Neural progenitor cell (in vitro differentiated cells): ENCODE measurements at regions not wholly inside any gene's neighbourhood (a gene's known extent, or its start where the extent isn't known, plus 50 kb on each side); places are given as distances from the start of the nearest gene placed in this dataset.

ENCODE experiments used
- DNase-seq: peaks from one replicate; pipeline ENCODE4 v3.0.0-alpha.2; 2016; ENCODE audit warnings: low spot score
- H2AFZ ChIP-seq: fragments of 200-600 bp; sonication (generic); replicated peaks from 2 replicates; pipeline ENCODE4 v1.6.1; 2016; ENCODE audit warnings: antibody characterized with exemption
- H3F3A ChIP-seq: fragments of 200-600 bp; sonication (generic); 2 replicates; pipeline ENCODE4 v1.6.1; 2016; ENCODE audit warnings: antibody characterized with exemption, low read depth
- H3K27ac ChIP-seq: fragments of 200-600 bp; sonication (generic); 2 replicates; pipeline ENCODE4 v1.5.1; 2016; ENCODE audit warnings: mild to moderate bottlenecking
- H3K27me3 ChIP-seq: fragments of 200-600 bp; sonication (generic); 2 replicates; pipeline ENCODE4 v1.6.1; 2016; ENCODE audit warnings: mild to moderate bottlenecking, moderate library complexity
- H3K36me3 ChIP-seq: fragments of 200-600 bp; sonication (generic); 2 replicates; pipeline ENCODE4 v1.5.1; 2016
- H3K4me1 ChIP-seq: fragments of 200-600 bp; sonication (generic); 2 replicates; pipeline ENCODE4 v1.6.1; 2016; ENCODE audit warnings: mixed run types
- H3K4me2 ChIP-seq: fragments of 200-600 bp; sonication (generic); 2 replicates; pipeline ENCODE4 v1.6.1; 2016
- H3K4me3 ChIP-seq: fragments of 200-600 bp; sonication (generic); 2 replicates; pipeline ENCODE4 v1.5.1; 2016
- H3K79me2 ChIP-seq: fragments of 200-600 bp; sonication (generic); 2 replicates; pipeline ENCODE4 v1.6.1; 2016; ENCODE audit warnings: low read depth
- H3K9ac ChIP-seq: fragments of 200-600 bp; sonication (generic); 2 replicates; pipeline ENCODE4 v1.6.1; 2016
- H3K9me3 ChIP-seq: fragments of 200-600 bp; sonication (generic); 2 replicates; pipeline ENCODE4 v1.5.1; 2016; ENCODE audit warnings: low read depth
- H4K20me1 ChIP-seq: fragments of 200-600 bp; sonication (generic); 2 replicates; pipeline ENCODE4 v1.6.1; 2016; ENCODE audit warnings: low read depth
- H3K27ac Mint-ChIP-seq: 3 replicates; pipeline ENCODE4 v1.8.0; 2021; ENCODE audit warnings: mixed read lengths
- H3K27me3 Mint-ChIP-seq: 2 replicates; pipeline ENCODE4 v1.8.0; 2022; ENCODE audit warnings: low read depth, mild to moderate bottlenecking, inconsistent platforms, moderate library complexity, mixed read lengths; ENCODE audit not compliant: insufficient read depth
- H3K36me3 Mint-ChIP-seq: 3 replicates; pipeline ENCODE4 v1.8.0; 2021; ENCODE audit warnings: mixed read lengths
- H3K4me1 Mint-ChIP-seq: 3 replicates; pipeline ENCODE4 v1.8.0; 2021; ENCODE audit warnings: mixed read lengths
- H3K4me3 Mint-ChIP-seq: 3 replicates; pipeline ENCODE4 v1.8.0; 2021; ENCODE audit warnings: mild to moderate bottlenecking, moderate library complexity, mixed read lengths
- H3K9me3 Mint-ChIP-seq: 3 replicates; pipeline ENCODE4 v1.8.0; 2020; ENCODE audit warnings: mixed read lengths
- EZH2 ChIP-seq: fragments of 200-600 bp; sonication (generic); IDR thresholded peaks from 2 replicates; pipeline ENCODE4 v1.6.1; 2017; ENCODE audit warnings: antibody characterized with exemption, mild to moderate bottlenecking, moderate library complexity
- EZH2phosphoT487 ChIP-seq: fragments of 200-600 bp; sonication (generic); IDR thresholded peaks from 2 replicates; pipeline ENCODE4 v1.6.1; 2017; ENCODE audit warnings: antibody characterized with exemption
- TF ChIP-seq, protein P1 (sequence below): fragments of 200-600 bp; sonication (generic); IDR thresholded peaks from 2 replicates; pipeline ENCODE4 v1.5.1; 2017; ENCODE audit warnings: antibody characterized with exemption, mild to moderate bottlenecking

DNA sequence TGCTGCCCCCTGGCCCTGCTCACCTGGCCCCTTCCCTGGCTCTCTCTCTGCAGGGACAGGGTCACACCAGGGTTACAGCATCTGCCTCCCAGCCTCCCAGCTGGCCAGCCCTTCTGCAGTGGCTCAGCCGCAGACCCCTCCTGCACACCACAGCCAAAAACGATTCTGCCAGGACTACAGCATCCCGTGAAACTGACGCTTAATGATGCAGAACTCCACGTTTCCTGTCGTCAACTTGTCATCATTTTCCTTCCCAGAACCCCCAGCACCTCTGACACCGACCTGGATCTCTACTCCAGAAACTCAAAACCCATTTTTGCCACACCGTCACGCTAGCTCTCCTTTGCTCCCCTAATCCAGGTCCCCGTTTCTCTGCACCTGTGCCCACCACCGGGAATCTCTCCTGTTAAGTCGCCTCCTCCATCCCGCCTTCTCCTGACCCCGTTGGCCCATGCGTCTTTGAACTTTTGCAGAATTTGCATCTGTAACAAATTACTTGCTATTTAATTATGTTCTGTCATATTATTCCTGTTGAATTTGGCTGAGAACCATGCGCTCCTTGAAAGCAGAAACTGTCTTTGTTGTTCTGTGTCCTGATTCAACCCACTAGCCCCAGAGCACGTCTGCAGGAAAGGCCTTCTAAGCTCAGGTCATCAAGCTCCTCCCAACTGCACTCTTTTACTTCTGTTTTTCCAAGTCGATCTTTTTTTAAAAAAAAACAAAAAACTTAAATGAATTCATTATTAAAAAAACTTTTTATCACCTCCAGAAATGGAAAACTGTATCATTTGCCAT is 173.2 kb upstream of the COPS8 start:
- Histone ChIP-seq H3K9ac (no peak overlapping the region), H4K20me1 (no peaks in the 10 kb centered on the region), H3K9me3 (no peaks in the 10 kb centered on the region), H2AFZ (no peak overlapping the region), H3K4me1 (no peaks in the 10 kb centered on the region), H3K27me3 (no peaks in the 10 kb centered on the region), H3F3A (no peaks in the 10 kb centered on the region), H3K4me2 (no peak overlapping the region), H3K79me2 (no peaks in the 10 kb centered on the region), H3K27ac (no peak overlapping the region), H3K4me3 (no peak overlapping the region), H3K36me3 (no peaks in the 10 kb centered on the region)
- no peak overlapping the region for H3K27ac Mint-ChIP-seq
- TF ChIP-seq, protein P1, sequence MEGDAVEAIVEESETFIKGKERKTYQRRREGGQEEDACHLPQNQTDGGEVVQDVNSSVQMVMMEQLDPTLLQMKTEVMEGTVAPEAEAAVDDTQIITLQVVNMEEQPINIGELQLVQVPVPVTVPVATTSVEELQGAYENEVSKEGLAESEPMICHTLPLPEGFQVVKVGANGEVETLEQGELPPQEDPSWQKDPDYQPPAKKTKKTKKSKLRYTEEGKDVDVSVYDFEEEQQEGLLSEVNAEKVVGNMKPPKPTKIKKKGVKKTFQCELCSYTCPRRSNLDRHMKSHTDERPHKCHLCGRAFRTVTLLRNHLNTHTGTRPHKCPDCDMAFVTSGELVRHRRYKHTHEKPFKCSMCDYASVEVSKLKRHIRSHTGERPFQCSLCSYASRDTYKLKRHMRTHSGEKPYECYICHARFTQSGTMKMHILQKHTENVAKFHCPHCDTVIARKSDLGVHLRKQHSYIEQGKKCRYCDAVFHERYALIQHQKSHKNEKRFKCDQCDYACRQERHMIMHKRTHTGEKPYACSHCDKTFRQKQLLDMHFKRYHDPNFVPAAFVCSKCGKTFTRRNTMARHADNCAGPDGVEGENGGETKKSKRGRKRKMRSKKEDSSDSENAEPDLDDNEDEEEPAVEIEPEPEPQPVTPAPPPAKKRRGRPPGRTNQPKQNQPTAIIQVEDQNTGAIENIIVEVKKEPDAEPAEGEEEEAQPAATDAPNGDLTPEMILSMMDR: no peak
- TF ChIP-seq EZH2 (no peak), EZH2phosphoT487 (no peak)
- H3K27me3 Mint-ChIP-seq: peaks cover 12% of the 10 kb centered on the region
- no peak overlapping the region for H3K4me3 Mint-ChIP-seq
- H3K9me3 Mint-ChIP-seq: peaks cover 3% of the 10 kb centered on the region
- H3K36me3 Mint-ChIP-seq: no peaks in the 10 kb centered on the region
- H3K4me1 Mint-ChIP-seq: peaks cover 30% of the 10 kb centered on the region
- no peak for DNase-seq

DNA sequence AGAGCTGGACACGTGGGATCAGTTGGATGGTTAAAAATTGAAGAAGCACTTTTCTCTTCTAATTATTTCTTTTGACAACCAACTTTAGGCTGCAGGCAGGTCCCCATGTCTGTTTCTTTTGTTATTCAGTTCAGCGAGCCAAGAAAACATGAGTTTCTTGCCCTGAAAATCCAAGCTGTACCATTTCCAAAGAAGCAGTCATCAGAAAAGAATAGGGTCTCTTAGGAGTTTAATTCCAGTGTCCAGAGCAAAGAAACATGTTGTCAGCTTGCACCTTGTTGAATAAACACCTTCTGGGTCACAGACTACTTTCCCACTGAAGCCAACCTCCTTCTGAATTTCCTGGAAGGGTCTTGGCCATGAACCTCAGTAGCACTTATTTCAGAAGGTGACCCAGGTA is 170.5 kb upstream of the COPS8 start:
- peaks cover 25% of the 10 kb centered on the region for H3K4me1 Mint-ChIP-seq

DNA sequence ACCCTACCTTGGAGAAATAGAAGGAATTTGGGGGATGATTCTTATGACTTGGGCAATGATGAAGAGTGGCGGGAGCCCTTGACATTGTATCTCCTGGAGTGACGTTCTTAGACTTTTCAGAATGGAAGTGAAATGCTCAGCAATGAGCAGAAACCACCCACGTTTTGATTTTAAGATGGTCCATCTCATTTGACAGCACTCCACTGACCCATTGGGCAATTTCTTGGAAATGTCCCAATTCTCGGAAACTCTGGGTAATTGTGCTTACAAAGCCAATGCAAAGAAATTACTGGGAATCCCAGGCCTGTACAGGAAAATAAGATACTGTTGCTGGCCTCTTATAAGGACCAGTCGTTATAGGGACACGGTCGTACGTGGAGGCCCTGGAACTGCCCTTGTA is 170.0 kb upstream of the COPS8 start:
- Histone ChIP-seq H3K27me3 (no peaks in the 10 kb centered on the region), H3K9me3 (no peaks in the 10 kb centered on the region), H3K4me3 (no peak overlapping the region), H4K20me1 (no peaks in the 10 kb centered on the region), H3K4me2 (no peak overlapping the region), H3K36me3 (no peaks in the 10 kb centered on the region), H3K9ac (no peak overlapping the region), H2AFZ (no peak overlapping the region), H3K4me1 (no peaks in the 10 kb centered on the region), H3F3A (no peaks in the 10 kb centered on the region), H3K79me2 (no peaks in the 10 kb centered on the region), H3K27ac (no peak overlapping the region)
- H3K27ac Mint-ChIP-seq: peak overlapping the region; percentile 85
- H3K9me3 Mint-ChIP-seq: no peaks in the 10 kb centered on the region
- DNase-seq: no peak
- H3K4me1 Mint-ChIP-seq: peaks cover 25% of the 10 kb centered on the region
- TF ChIP-seq, protein P1: no peak
- TF ChIP-seq EZH2 (no peak), EZH2phosphoT487 (no peak)
- H3K27me3 Mint-ChIP-seq: peaks cover 10% of the 10 kb centered on the region
- no peak overlapping the region for H3K4me3 Mint-ChIP-seq
- no peaks in the 10 kb centered on the region for H3K36me3 Mint-ChIP-seq

More for the DNA sequence above, 170.5 kb upstream of the COPS8 start:
- no peak overlapping the region for H3K27ac ChIP-seq
- no peaks in the 10 kb centered on the region for H3K4me1 ChIP-seq
- H3K36me3 ChIP-seq: no peaks in the 10 kb centered on the region
- no peak overlapping the region for H3K4me2 ChIP-seq
- H3K27me3 ChIP-seq: no peaks in the 10 kb centered on the region
- H3K79me2 ChIP-seq: no peaks in the 10 kb centered on the region
- H2AFZ ChIP-seq: no peak overlapping the region
- no peaks in the 10 kb centered on the region for H3K36me3 Mint-ChIP-seq
- H3K27me3 Mint-ChIP-seq: peaks cover 10% of the 10 kb centered on the region
- no peak overlapping the region for H3K4me3 ChIP-seq
- no peak overlapping the region for H3K4me3 Mint-ChIP-seq
- no peaks in the 10 kb centered on the region for H3K9me3 ChIP-seq
- H4K20me1 ChIP-seq: no peaks in the 10 kb centered on the region
- H3K9ac ChIP-seq: no peak overlapping the region
- no peak overlapping the region for H3K27ac Mint-ChIP-seq
- no peak for DNase-seq
- no peaks in the 10 kb centered on the region for H3K9me3 Mint-ChIP-seq
- TF ChIP-seq, protein P1: no peak
- TF ChIP-seq EZH2 (no peak), EZH2phosphoT487 (no peak)
- H3F3A ChIP-seq: no peaks in the 10 kb centered on the region
